WTC11 (cell line): ENCODE measurements at regions not wholly inside any gene's neighbourhood (a gene's known extent, or its start where the extent isn't known, plus 50 kb on each side); places are given as distances from the start of the nearest gene placed in this dataset.

Experiments used
- ATAC-seq: fragments of 200-7000 bp; cut with Tn5 transposase; 2 replicates; pipeline ENCODE4 v1.10.0; 2021; ENCODE audit warnings: mild to moderate bottlenecking, moderate library complexity
- CTCF ChIA-PET: fragments of 300-600 bp; sonication (Branson Sonifier 250); formaldehyde crosslinking; loops from one replicate; lab custom pipeline; 2021; ENCODE audit warnings: antibody characterized with exemption; lab: Charles Lee
- POLR2A ChIA-PET: fragments of 350-600 bp; sonication (Branson Sonifier 250); formaldehyde crosslinking; loops from one replicate; lab custom pipeline; 2021; ENCODE audit warnings: antibody characterized with exemption; lab: Charles Lee
- DNase-seq: peaks from one replicate; pipeline ENCODE4 v3.0.0; 2021; ENCODE audit warnings: low spot score
- H3K27ac Mint-ChIP-seq: 2 replicates; pipeline ENCODE4 v1.8.0; 2021; ENCODE audit warnings: mixed read lengths
- H3K27me3 Mint-ChIP-seq: 2 replicates; pipeline ENCODE4 v1.8.0; 2021; ENCODE audit warnings: low read depth, mild to moderate bottlenecking, moderate library complexity, mixed read lengths
- H3K36me3 Mint-ChIP-seq: 2 replicates; pipeline ENCODE4 v1.8.0; 2021; ENCODE audit warnings: mixed read lengths
- H3K4me1 Mint-ChIP-seq: 2 replicates; pipeline ENCODE4 v1.8.0; 2022; ENCODE audit warnings: mixed read lengths
- H3K4me3 Mint-ChIP-seq: 2 replicates; pipeline ENCODE4 v1.8.0; 2021; ENCODE audit warnings: mild to moderate bottlenecking, moderate library complexity, mixed read lengths
- H3K9me3 Mint-ChIP-seq: 2 replicates; pipeline ENCODE4 v1.8.0; 2021; ENCODE audit warnings: mixed read lengths
- EMX1 ChIP-seq: fragments of 250-450 bp; sonication (Bioruptor Pico); IDR thresholded peaks from 2 replicates; pipeline ENCODE4 v1.8.0; 2021; ENCODE audit warnings: mild to moderate bottlenecking
- ESRRA ChIP-seq: sonication (generic); formaldehyde crosslinking; IDR thresholded peaks from 2 replicates; pipeline ENCODE4 v1.8.1; 2022; ENCODE audit warnings: mild to moderate bottlenecking, missing genetic modification reagents, borderline replicate concordance
- FOXP1 ChIP-seq: sonication (generic); formaldehyde crosslinking; IDR thresholded peaks from 2 replicates; pipeline ENCODE4 v1.8.0; 2022; ENCODE audit warnings: missing genetic modification reagents, mild to moderate bottlenecking, moderate library complexity, borderline replicate concordance
- GRHL2 ChIP-seq: fragments of 250-450 bp; sonication (Bioruptor Pico); IDR thresholded peaks from 2 replicates; pipeline ENCODE4 v1.8.0; 2022; ENCODE audit warnings: mild to moderate bottlenecking, moderate library complexity; ENCODE audit not compliant: insufficient replicate concordance, severe bottlenecking
- KAT7 ChIP-seq: sonication (generic); formaldehyde crosslinking; IDR thresholded peaks from 2 replicates; pipeline ENCODE4 v1.8.1; 2023; ENCODE audit warnings: missing genetic modification reagents, mild to moderate bottlenecking, borderline replicate concordance
- NFYB ChIP-seq: sonication (generic); formaldehyde crosslinking; conservative IDR thresholded peaks from 2 replicates; pipeline ENCODE4 v1.8.0; 2022; ENCODE audit warnings: low read depth, missing genetic modification reagents
- NR3C1 ChIP-seq: sonication (generic); formaldehyde crosslinking; conservative IDR thresholded peaks from 2 replicates; pipeline ENCODE4 v1.8.1; 2023; ENCODE audit warnings: low read depth, mild to moderate bottlenecking, missing genetic modification reagents
- SOX15 ChIP-seq: fragments of 250-450 bp; sonication (Bioruptor Pico); IDR thresholded peaks from 2 replicates; pipeline ENCODE4 v1.9.0; 2021; ENCODE audit warnings: mild to moderate bottlenecking
- ZBTB21 ChIP-seq: sonication (generic); formaldehyde crosslinking; IDR thresholded peaks from 2 replicates; pipeline ENCODE4 v1.8.1; 2023; ENCODE audit warnings: mild to moderate bottlenecking, missing genetic modification reagents, borderline replicate concordance
- ZNF219 ChIP-seq: sonication (generic); formaldehyde crosslinking; IDR thresholded peaks from 2 replicates; pipeline ENCODE4 v1.8.0; 2023; ENCODE audit warnings: missing genetic modification reagents, mild to moderate bottlenecking, borderline replicate concordance
- ZNF232 ChIP-seq: sonication (generic); formaldehyde crosslinking; IDR thresholded peaks from 2 replicates; pipeline ENCODE4 v1.8.0; 2022; ENCODE audit warnings: mild to moderate bottlenecking, missing genetic modification reagents
- ZNF263 ChIP-seq: sonication (generic); formaldehyde crosslinking; IDR thresholded peaks from 2 replicates; pipeline ENCODE4 v1.8.1; 2022; ENCODE audit warnings: low read depth, mild to moderate bottlenecking, moderate library complexity, missing genetic modification reagents
- ZNF396 ChIP-seq: fragments of 250-450 bp; sonication (Bioruptor Pico); IDR thresholded peaks from 2 replicates; pipeline ENCODE4 v1.8.0; 2021; ENCODE audit warnings: mild to moderate bottlenecking, moderate library complexity, borderline replicate concordance
- ZNF671 ChIP-seq: fragments of 250-450 bp; sonication (Bioruptor Pico); IDR thresholded peaks from 2 replicates; pipeline ENCODE4 v1.8.0; 2021; ENCODE audit warnings: mild to moderate bottlenecking
- TF ChIP-seq, protein P1 (sequence below): sonication (generic); formaldehyde crosslinking; IDR thresholded peaks from 2 replicates; pipeline ENCODE4 v1.8.1; 2023; ENCODE audit warnings: mild to moderate bottlenecking, missing genetic modification reagents
- TF ChIP-seq, protein P2 (sequence below): sonication (generic); formaldehyde crosslinking; IDR thresholded peaks from 2 replicates; pipeline ENCODE4 v1.8.1; 2022; ENCODE audit warnings: mild to moderate bottlenecking, missing genetic modification reagents, moderate library complexity, borderline replicate concordance
- TF ChIP-seq, protein P3 (sequence below): sonication (generic); formaldehyde crosslinking; IDR thresholded peaks from 2 replicates; pipeline ENCODE4 v1.8.1; 2023; ENCODE audit warnings: mild to moderate bottlenecking, moderate library complexity, missing genetic modification reagents
- TF ChIP-seq, protein P4 (sequence below): sonication (generic); formaldehyde crosslinking; IDR thresholded peaks from 2 replicates; pipeline ENCODE4 v1.8.1; 2023; ENCODE audit warnings: mild to moderate bottlenecking, missing genetic modification reagents, borderline replicate concordance
- TF ChIP-seq, protein P5 (sequence below): fragments of 250-450 bp; sonication (Bioruptor Pico); IDR thresholded peaks from 2 replicates; pipeline ENCODE4 v1.9.0; 2021; ENCODE audit warnings: mild to moderate bottlenecking
- TF ChIP-seq, protein P6 (sequence below): sonication (generic); formaldehyde crosslinking; IDR thresholded peaks from 2 replicates; pipeline ENCODE4 v1.8.0; 2022; ENCODE audit warnings: mild to moderate bottlenecking, missing genetic modification reagents

DNA sequence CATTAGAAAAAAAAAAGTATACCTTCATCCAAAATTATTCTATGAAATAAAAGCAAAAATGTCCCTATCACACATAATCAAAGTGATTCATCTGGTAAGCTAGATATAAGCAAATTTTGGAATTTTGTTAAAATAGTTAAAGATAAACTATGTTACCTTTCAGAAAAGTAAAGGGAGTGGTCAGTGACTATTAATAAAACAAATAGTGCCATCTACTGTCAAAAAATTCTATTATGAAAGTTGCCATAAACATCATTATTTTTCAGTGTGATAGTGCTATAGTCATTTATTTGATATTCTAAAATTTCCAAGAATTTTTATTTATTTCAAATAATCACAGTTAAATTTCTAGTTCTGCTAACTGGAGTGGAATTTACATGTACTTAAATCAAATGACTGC, 803.7 kb downstream of the KCNT2 start:
- Mint-ChIP-seq H3K4me1 (peaks cover 12% of the 10 kb centered on the region), H3K9me3 (peaks cover 15% of the 10 kb centered on the region; the same call in 1 of the 2 replicates), H3K36me3 (peaks cover 6% of the 10 kb centered on the region), H3K27ac (no peak overlapping the region), H3K27me3 (no peaks in the 10 kb centered on the region), H3K4me3 (no peak overlapping the region)
- ChIA-PET POLR2A (no interaction called here), CTCF (no interaction called here)
- DNase-seq (no peak), ATAC-seq (no peak)
- TF ChIP-seq NFYB (CRISPR knock-in tag): no peak
- no peak for TF ChIP-seq ZNF232 (CRISPR knock-in tag)

DNA sequence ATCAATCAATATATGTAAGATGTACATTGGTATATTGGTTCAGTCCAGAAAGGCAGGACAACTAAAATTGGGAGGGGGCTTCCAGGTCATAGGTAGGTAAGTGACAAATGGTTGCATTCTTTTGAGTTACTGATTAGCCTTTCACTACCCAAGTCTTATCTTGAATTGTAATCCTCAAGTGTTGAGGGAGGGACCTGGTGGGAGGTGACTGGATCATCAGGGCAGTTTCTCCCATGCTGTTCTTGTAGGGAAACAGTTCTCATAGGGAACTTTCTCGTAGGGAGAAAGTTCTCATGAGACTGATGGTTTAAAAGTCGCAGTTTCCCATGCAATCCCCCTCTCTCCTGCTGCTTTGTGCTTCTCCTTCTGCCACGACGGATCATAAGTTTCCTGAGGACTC, 809.2 kb downstream of the KCNT2 start:
- POLR2A ChIA-PET: no interaction called here

DNA sequence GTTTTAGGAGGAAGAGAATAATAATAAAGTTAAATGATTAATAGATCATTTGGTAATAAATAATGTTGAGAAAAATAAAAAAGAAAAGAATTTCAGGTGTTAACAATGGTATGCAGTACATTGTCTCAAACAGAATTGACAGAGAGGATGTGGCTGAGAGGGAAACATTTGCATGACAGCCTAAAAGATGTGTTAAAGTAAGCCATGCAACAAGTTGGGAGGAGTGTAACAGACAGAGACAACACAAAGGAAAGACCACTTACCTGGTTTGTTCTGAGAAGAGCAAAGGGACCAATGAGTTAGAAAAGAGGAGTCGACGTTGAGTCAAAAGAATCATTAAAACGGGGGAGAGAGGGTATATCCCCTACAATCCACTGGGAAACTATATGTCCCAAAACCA, 814.0 kb downstream of the KCNT2 start:
- Mint-ChIP-seq H3K9me3 (peaks cover 20% of the 10 kb centered on the region), H3K27ac (peak overlapping the region; percentile 71), H3K4me3 (no peak overlapping the region), H3K27me3 (no peaks in the 10 kb centered on the region), H3K36me3 (peaks cover 17% of the 10 kb centered on the region), H3K4me1 (peaks cover 13% of the 10 kb centered on the region)
- ATAC-seq (peak; percentile 61), DNase-seq (no peak)
- ChIA-PET POLR2A (no interaction called here), CTCF (no interaction called here)
- TF ChIP-seq, protein P1, sequence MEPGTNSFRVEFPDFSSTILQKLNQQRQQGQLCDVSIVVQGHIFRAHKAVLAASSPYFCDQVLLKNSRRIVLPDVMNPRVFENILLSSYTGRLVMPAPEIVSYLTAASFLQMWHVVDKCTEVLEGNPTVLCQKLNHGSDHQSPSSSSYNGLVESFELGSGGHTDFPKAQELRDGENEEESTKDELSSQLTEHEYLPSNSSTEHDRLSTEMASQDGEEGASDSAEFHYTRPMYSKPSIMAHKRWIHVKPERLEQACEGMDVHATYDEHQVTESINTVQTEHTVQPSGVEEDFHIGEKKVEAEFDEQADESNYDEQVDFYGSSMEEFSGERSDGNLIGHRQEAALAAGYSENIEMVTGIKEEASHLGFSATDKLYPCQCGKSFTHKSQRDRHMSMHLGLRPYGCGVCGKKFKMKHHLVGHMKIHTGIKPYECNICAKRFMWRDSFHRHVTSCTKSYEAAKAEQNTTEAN (CRISPR knock-in tag): no peak
- TF ChIP-seq, protein P2, sequence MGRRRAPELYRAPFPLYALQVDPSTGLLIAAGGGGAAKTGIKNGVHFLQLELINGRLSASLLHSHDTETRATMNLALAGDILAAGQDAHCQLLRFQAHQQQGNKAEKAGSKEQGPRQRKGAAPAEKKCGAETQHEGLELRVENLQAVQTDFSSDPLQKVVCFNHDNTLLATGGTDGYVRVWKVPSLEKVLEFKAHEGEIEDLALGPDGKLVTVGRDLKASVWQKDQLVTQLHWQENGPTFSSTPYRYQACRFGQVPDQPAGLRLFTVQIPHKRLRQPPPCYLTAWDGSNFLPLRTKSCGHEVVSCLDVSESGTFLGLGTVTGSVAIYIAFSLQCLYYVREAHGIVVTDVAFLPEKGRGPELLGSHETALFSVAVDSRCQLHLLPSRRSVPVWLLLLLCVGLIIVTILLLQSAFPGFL (CRISPR knock-in tag): no peak
- TF ChIP-seq, protein P3, sequence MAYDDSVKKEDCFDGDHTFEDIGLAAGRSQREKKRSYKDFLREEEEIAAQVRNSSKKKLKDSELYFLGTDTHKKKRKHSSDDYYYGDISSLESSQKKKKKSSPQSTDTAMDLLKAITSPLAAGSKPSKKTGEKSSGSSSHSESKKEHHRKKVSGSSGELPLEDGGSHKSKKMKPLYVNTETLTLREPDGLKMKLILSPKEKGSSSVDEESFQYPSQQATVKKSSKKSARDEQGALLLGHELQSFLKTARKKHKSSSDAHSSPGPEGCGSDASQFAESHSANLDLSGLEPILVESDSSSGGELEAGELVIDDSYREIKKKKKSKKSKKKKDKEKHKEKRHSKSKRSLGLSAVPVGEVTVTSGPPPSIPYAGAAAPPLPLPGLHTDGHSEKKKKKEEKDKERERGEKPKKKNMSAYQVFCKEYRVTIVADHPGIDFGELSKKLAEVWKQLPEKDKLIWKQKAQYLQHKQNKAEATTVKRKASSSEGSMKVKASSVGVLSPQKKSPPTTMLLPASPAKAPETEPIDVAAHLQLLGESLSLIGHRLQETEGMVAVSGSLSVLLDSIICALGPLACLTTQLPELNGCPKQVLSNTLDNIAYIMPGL: no peak
- TF ChIP-seq GRHL2 (CRISPR knock-in tag) (no peak), ESRRA (CRISPR knock-in tag) (no peak), FOXP1 (CRISPR knock-in tag) (no peak)
- TF ChIP-seq, protein P4, sequence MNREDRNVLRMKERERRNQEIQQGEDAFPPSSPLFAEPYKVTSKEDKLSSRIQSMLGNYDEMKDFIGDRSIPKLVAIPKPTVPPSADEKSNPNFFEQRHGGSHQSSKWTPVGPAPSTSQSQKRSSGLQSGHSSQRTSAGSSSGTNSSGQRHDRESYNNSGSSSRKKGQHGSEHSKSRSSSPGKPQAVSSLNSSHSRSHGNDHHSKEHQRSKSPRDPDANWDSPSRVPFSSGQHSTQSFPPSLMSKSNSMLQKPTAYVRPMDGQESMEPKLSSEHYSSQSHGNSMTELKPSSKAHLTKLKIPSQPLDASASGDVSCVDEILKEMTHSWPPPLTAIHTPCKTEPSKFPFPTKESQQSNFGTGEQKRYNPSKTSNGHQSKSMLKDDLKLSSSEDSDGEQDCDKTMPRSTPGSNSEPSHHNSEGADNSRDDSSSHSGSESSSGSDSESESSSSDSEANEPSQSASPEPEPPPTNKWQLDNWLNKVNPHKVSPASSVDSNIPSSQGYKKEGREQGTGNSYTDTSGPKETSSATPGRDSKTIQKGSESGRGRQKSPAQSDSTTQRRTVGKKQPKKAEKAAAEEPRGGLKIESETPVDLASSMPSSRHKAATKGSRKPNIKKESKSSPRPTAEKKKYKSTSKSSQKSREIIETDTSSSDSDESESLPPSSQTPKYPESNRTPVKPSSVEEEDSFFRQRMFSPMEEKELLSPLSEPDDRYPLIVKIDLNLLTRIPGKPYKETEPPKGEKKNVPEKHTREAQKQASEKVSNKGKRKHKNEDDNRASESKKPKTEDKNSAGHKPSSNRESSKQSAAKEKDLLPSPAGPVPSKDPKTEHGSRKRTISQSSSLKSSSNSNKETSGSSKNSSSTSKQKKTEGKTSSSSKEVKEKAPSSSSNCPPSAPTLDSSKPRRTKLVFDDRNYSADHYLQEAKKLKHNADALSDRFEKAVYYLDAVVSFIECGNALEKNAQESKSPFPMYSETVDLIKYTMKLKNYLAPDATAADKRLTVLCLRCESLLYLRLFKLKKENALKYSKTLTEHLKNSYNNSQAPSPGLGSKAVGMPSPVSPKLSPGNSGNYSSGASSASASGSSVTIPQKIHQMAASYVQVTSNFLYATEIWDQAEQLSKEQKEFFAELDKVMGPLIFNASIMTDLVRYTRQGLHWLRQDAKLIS (CRISPR knock-in tag): no peak

More for the DNA sequence above, 809.2 kb downstream of the KCNT2 start:
- TF ChIP-seq SOX15: no peak
- TF ChIP-seq, protein P3: no peak
- TF ChIP-seq NR3C1: no peak
- TF ChIP-seq, protein P5, sequence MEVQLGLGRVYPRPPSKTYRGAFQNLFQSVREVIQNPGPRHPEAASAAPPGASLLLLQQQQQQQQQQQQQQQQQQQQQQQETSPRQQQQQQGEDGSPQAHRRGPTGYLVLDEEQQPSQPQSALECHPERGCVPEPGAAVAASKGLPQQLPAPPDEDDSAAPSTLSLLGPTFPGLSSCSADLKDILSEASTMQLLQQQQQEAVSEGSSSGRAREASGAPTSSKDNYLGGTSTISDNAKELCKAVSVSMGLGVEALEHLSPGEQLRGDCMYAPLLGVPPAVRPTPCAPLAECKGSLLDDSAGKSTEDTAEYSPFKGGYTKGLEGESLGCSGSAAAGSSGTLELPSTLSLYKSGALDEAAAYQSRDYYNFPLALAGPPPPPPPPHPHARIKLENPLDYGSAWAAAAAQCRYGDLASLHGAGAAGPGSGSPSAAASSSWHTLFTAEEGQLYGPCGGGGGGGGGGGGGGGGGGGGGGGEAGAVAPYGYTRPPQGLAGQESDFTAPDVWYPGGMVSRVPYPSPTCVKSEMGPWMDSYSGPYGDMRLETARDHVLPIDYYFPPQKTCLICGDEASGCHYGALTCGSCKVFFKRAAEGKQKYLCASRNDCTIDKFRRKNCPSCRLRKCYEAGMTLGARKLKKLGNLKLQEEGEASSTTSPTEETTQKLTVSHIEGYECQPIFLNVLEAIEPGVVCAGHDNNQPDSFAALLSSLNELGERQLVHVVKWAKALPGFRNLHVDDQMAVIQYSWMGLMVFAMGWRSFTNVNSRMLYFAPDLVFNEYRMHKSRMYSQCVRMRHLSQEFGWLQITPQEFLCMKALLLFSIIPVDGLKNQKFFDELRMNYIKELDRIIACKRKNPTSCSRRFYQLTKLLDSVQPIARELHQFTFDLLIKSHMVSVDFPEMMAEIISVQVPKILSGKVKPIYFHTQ: no peak
- no peak for TF ChIP-seq ZNF263 (CRISPR knock-in tag)
- TF ChIP-seq, protein P6, sequence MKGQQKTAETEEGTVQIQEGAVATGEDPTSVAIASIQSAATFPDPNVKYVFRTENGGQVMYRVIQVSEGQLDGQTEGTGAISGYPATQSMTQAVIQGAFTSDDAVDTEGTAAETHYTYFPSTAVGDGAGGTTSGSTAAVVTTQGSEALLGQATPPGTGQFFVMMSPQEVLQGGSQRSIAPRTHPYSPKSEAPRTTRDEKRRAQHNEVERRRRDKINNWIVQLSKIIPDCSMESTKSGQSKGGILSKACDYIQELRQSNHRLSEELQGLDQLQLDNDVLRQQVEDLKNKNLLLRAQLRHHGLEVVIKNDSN: no peak
- TF ChIP-seq ZNF671 (CRISPR knock-in tag): no peak
- TF ChIP-seq KAT7 (CRISPR knock-in tag): no peak
- no peak for TF ChIP-seq ZBTB21 (CRISPR knock-in tag)
- no peak for TF ChIP-seq GRHL2 (CRISPR knock-in tag)
- TF ChIP-seq ZNF219 (CRISPR knock-in tag): no peak
- no peak for TF ChIP-seq ZNF396 (CRISPR knock-in tag)
- no peak for TF ChIP-seq EMX1
- Mint-ChIP-seq H3K36me3 (peaks cover 10% of the 10 kb centered on the region), H3K4me1 (peaks cover 17% of the 10 kb centered on the region), H3K9me3 (peaks cover 19% of the 10 kb centered on the region), H3K27ac (no peak overlapping the region), H3K4me3 (no peak overlapping the region), H3K27me3 (no peaks in the 10 kb centered on the region)
- CTCF ChIA-PET: no interaction called here
- no peak for ATAC-seq
- no peak for DNase-seq
